IPS-18c (cell line): ENCODE measurements at regions not wholly inside any gene's neighbourhood (a gene's known extent, or its start where the extent isn't known, plus 50 kb on each side); places are given as distances from the start of the nearest gene placed in this dataset.

Source experiments
- H3K4me3 ChIP-seq: 2 replicates; pipeline ENCODE4 v1.7.0; 2013; ENCODE audit warnings: low read depth, mild to moderate bottlenecking, low read length, moderate library complexity; ENCODE audit not compliant: insufficient read depth
- H3K9me3 ChIP-seq: one replicate; pipeline ENCODE4 v1.6.1; 2013; ENCODE audit warnings: mild to moderate bottlenecking, low read length, moderate library complexity; ENCODE audit not compliant: control insufficient read depth, insufficient read depth

DNA sequence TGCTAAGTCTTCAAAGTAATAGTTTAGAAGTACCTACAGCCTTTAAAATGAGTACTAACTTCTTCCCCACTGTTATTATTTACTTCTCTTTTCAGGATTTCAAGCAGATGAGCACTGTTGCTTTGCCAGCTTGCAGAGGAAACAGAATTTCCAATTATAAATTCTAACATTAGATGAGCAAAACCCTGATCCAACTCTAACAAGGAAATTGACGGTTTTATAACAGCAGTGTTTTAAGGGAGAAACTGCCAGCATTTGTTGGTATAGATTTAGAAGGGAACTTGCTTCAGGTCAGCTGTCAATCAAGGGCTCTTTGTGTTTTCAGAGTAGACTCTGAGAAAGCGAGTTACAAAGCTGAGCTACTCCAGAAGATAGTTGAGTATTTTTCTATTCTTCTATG is 120.5 kb downstream of the RAP2A start:
- Histone ChIP-seq H3K9me3 (no peaks in the 10 kb centered on the region), H3K4me3 (no peak overlapping the region)

GRCh38 chr13:97555034-97555433 is 121.1 kb downstream of the RAP2A start:
- Histone ChIP-seq H3K9me3 (no peaks in the 10 kb centered on the region), H3K4me3 (no peak overlapping the region)

GRCh38 chr13:97559030-97559429 is 125.1 kb downstream of the RAP2A start:
- no peak overlapping the region for H3K4me3 ChIP-seq

DNA sequence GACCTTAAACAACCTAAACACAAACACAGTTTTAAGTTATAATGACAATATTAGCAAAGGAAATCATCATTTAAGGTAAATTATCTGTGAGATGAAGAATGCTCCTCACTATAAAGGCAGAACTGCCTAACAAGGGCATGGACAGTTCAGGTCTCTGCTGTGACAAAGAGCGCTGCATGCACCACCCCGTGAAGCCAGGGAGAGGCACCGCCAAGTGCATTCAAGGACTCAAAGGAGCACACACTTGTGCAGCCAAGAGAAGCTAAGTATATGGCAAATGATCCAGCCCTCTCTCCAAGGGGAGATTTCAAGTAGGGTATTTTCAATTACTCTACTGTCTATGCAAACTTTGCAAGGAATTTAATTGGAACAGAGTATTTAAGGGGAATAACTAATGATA is 126.0 kb downstream of the RAP2A start:
- Histone ChIP-seq H3K9me3 (no peaks in the 10 kb centered on the region), H3K4me3 (no peak overlapping the region)

More at GRCh38 chr13:97559030-97559429, 125.1 kb downstream of the RAP2A start:
- no peaks in the 10 kb centered on the region for H3K9me3 ChIP-seq

DNA sequence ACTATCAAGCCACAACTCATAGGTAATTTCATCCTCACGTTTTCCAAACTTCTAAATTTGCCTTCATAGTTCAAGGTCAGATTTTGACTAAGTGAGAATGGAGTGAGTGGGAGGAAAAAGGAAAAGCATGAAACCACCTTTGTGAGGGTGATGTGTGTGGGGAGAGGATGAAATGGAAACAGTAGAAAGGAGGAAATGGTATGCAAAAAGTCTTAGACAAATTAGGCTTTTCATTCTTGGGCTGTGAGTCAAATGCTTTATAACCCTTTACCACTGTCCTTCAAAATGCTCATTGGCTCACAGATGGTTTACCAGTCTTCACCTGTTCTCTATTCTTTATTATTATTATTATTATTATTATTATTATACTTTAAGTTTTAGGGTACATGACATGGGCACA is 127.2 kb downstream of the RAP2A start:
- no peak overlapping the region for H3K4me3 ChIP-seq
- no peaks in the 10 kb centered on the region for H3K9me3 ChIP-seq

DNA sequence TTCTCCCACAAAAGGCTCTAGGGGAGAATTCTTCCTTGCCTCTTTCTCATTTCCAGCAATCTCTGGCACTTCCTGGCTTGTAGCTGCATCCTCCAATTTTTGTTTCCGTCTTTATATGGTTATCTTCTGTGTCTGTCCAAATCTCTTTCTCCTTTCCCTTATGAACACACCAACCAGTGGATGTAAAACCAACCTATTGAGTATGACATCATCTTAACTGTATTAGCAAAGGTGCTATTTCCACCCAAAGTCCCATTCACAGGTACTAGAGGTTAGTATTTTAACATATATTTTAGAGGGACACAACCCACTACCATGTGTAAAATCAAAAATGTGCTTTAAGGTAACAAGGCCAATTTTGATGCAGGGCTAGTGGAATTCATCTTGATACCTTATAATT is 129.0 kb downstream of the RAP2A start:
- no peaks in the 10 kb centered on the region for H3K9me3 ChIP-seq
- H3K4me3 ChIP-seq = no peak overlapping the region

DNA sequence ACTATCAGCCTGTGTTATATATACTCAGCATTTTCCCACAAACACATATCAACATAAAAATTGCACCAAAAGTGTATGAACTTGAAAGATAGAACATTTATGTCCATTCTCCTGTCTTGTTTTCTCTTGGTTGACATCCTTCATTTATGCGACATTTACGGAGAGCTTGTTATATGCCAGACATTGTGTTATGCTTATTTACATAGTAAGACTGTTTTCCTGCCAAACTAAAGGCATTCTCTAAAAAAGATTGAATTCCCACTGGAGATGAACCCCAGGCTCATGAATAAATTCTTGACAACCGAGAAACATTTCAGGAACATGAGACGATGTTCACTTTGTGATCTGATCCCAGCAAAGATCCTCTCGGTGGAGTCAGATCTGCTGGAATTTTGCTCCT is 131.0 kb downstream of the RAP2A start:
- Histone ChIP-seq H3K9me3 (no peaks in the 10 kb centered on the region), H3K4me3 (no peak overlapping the region)

DNA sequence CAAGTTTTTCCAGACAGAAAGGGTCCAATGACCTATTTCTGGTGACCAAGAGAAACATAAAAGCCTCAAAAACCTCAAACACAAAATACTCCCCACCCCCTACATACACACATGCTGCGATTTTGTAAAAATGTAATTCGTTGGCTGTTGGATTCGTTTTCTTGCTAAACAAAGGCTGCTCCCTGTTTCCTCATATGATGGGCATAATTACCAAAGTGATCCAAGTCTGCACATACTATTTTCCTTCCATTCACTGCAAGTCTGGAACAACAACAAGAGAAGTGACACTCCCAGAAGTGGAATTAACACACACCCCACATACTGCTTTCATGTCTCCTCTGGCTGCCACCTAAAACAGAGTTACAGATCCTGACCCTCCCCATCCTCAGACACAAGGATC is 131.9 kb downstream of the RAP2A start:
- Histone ChIP-seq H3K9me3 (no peaks in the 10 kb centered on the region), H3K4me3 (no peak overlapping the region)

- Histone ChIP-seq H3K9me3 (no peaks in the 10 kb centered on the region), H3K4me3 (no peak overlapping the region)
Measured at GRCh38 chr13:97566907-97567306, 132.9 kb downstream of the RAP2A start.

GRCh38 chr13:97567510-97568243 is 133.7 kb downstream of the RAP2A start:
- no peaks in the 10 kb centered on the region for H3K9me3 ChIP-seq

DNA sequence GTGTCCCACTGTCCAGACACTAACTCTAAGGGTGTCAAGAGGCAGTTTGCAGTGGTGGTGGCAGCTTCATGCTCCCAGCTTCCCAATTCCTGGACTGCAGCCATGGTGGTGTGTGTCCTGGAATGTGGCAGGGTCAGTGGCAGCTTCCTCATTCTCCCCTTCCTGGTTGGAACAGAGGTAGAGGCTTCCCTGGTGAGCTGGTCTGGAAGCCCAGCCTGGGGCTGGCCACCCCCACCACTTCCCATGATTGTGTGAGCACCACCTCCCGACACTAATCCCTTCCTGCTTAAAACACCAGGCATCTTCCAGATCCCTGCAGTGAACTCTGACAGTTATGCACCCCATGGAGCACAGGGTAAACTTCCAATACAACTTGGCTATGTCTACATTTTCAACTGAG is 134.9 kb downstream of the RAP2A start:
- H3K4me3 ChIP-seq = no peak overlapping the region
- H3K9me3 ChIP-seq = no peaks in the 10 kb centered on the region

More at GRCh38 chr13:97567510-97568243, 133.7 kb downstream of the RAP2A start:
- H3K4me3 ChIP-seq = no peak overlapping the region

GRCh38 chr13:97569841-97570240 is 135.9 kb downstream of the RAP2A start:
- H3K4me3 ChIP-seq = no peak overlapping the region
- no peaks in the 10 kb centered on the region for H3K9me3 ChIP-seq

DNA sequence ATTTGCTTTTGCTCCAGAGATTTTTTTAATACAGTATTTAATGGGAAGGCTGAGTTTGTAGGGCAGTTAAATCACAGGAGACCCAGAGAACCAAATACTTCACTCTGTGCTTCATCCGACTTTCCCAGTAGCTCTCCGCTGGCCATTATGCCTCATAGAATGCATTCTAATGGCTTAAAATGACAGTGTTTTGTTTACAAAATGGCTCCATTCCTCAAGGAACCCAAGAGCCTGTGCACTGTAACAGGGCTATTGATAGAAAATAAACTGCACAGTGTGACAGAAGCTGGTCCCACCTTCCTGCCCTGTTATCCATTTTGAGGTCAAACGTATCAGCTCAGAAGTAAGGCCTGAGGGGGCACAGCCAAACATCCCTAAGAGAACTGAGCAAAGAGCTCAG is 136.5 kb downstream of the RAP2A start:
- no peak overlapping the region for H3K4me3 ChIP-seq
- H3K9me3 ChIP-seq = no peaks in the 10 kb centered on the region

DNA sequence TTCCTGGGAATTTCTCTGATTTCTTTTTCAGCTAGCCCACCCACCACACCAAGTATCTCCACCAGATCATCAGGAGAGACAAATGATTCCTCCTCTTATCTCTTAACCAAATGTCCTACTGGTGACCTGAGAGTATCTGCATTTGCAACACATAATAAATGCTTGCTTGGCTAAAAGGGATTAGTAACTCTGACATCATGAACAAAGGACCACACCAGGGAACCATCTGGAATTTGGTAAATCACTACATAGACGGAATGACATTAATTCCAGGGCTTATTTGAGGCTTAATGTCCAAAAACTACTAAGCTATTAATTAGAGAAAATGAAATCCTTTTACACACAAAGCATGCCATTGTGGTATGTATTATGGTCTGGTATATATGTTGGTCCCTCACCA is 139.0 kb downstream of the RAP2A start:
- Histone ChIP-seq H3K9me3 (no peaks in the 10 kb centered on the region), H3K4me3 (no peak overlapping the region)

GRCh38 chr13:97574926-97575325 is 141.0 kb downstream of the RAP2A start:
- H3K4me3 ChIP-seq = no peak overlapping the region

GRCh38 chr13:97577026-97577425 is 143.1 kb downstream of the RAP2A start:
- H3K9me3 ChIP-seq = no peaks in the 10 kb centered on the region
- no peak overlapping the region for H3K4me3 ChIP-seq

More at GRCh38 chr13:97574926-97575325, 141.0 kb downstream of the RAP2A start:
- H3K9me3 ChIP-seq = no peaks in the 10 kb centered on the region

GRCh38 chr13:97582170-97582569 is 148.2 kb downstream of the RAP2A start:
- Histone ChIP-seq H3K9me3 (peaks cover 4% of the 10 kb centered on the region), H3K4me3 (no peak overlapping the region)

DNA sequence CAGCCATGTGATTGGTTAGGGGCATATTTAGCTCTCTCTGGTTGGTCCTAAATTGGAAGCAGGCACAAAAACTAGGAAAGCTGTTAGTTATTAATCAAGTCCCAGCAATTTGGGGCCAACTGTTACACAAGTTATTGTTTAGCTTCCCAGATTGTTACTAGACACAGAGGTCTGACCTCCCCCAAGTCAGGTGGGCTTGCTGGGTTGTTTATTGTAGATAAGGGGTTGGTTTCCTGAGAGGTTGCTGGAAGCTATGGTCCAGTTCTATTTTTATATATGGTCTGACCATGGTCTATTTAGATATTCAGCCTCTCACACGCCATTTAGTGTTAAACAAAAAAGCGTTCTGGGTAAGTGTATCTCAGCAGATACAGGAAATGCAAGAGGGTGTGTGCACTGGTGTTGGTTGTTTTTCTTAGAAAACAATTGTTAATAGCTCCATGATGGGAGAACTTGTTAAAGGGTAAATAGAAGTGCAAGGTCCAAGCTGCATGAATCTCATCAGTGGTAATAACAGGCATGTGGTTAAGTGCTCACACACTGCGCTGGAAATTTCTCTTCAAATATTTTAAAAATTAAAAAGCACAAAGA is 150.0 kb downstream of the RAP2A start:
- H3K9me3 ChIP-seq = peaks cover 6% of the 10 kb centered on the region
- no peak overlapping the region for H3K4me3 ChIP-seq

GRCh38 chr13:97586941-97587340 is 153.0 kb downstream of the RAP2A start:
- no peak overlapping the region for H3K4me3 ChIP-seq
- peaks cover 6% of the 10 kb centered on the region for H3K9me3 ChIP-seq
